GM10266 (cell line): ENCODE measurements at regions not wholly inside any gene's neighbourhood (a gene's known extent, or its start where the extent isn't known, plus 50 kb on each side); places are given as distances from the start of the nearest gene placed in this dataset.

Source experiments
- DNase-seq: peaks from one replicate; pipeline ENCODE4 v3.0.0; 2012; ENCODE audit errors: extremely low spot score
- CTCF ChIP-seq: IDR thresholded peaks from 2 replicates; pipeline ENCODE4 v1.5.1; 2012; ENCODE audit warnings: mild to moderate bottlenecking, low read depth; ENCODE audit not compliant: control insufficient read depth, insufficient read depth; ENCODE audit errors: missing control alignments

- DNase-seq, result no peak
Observed at GRCh38 chr9:81480828-81481604, 208.3 kb downstream of the TLE1 start.

GRCh38 chr9:81479573-81479972 lies 209.8 kb downstream of the TLE1 start:
- DNase-seq, result no peak
- no peak for TF ChIP-seq CTCF

More at GRCh38 chr9:81480828-81481604, 208.3 kb downstream of the TLE1 start:
- TF ChIP-seq CTCF, result no peak

- no peak for DNase-seq
- no peak for TF ChIP-seq CTCF
Observed at GRCh38 chr9:81477669-81478068, 211.7 kb downstream of the TLE1 start.

GRCh38 chr9:81476813-81477490 lies 212.4 kb downstream of the TLE1 start:
- TF ChIP-seq CTCF, result no peak
- no peak for DNase-seq

- no peak for DNase-seq
- no peak for TF ChIP-seq CTCF
Observed at GRCh38 chr9:81474792-81475191, 214.6 kb downstream of the TLE1 start.

- no peak for DNase-seq
- no peak for TF ChIP-seq CTCF
Observed at GRCh38 chr9:81474125-81474524, 215.2 kb downstream of the TLE1 start.

GRCh38 chr9:81473708-81474107 lies 215.6 kb downstream of the TLE1 start:
- TF ChIP-seq CTCF, result no peak
- no peak for DNase-seq
